22Rv1 (cell line): ENCODE measurements at regions not wholly inside any gene's neighbourhood (a gene's known extent, or its start where the extent isn't known, plus 50 kb on each side); places are given as distances from the start of the nearest gene placed in this dataset.

Experiments used
- CTCF ChIP-seq: fragments of 450-650 bp; IDR thresholded peaks from 2 replicates; pipeline ENCODE4 v1.5.1; 2017; ENCODE audit warnings: mild to moderate bottlenecking
- ZFX ChIP-seq: fragments of 450-650 bp; IDR thresholded peaks from 2 replicates; pipeline ENCODE4 v1.6.1; 2017; ENCODE audit warnings: antibody characterized with exemption, borderline replicate concordance

GRCh38 chr2:35356332-35356731 lies 999.2 kb upstream of the CRIM1 start:
- TF ChIP-seq CTCF (no peak), ZFX (no peak)
